ENCODE measurements at regions not wholly inside any gene's neighbourhood (a gene's known extent, or its start where the extent isn't known, plus 50 kb on each side); places are given as distances from the start of the nearest gene placed in this dataset.

GRCh38 chr12:125389061-125389697 lies 323.9 kb downstream of the AACS start:
- H3K4me1 Mint-ChIP-seq (ENCODE audit: low read depth), result peaks cover 13% of the 10 kb centered on the region
- H3K36me3 Mint-ChIP-seq (ENCODE audit: insufficient read depth), result no peaks in the 10 kb centered on the region
- H3K4me3 Mint-ChIP-seq (ENCODE audit: low read depth), result no peak overlapping the region
- no peak overlapping the region for H3K27ac Mint-ChIP-seq
- H3K27me3 Mint-ChIP-seq, result peaks cover 2% of the 10 kb centered on the region
- H3K9me3 Mint-ChIP-seq (ENCODE audit: low read depth), result no peaks in the 10 kb centered on the region
- TF ChIP-seq CTCF (IDR thresholded peaks at IDR 0.05; ENCODE audit: unreplicated experiment), result no peak
- DNase-seq (ENCODE audit: low spot score, unreplicated experiment), result no peak

GRCh38 chr12:125393569-125393968 lies 328.3 kb downstream of the AACS start:
- no peak for TF ChIP-seq CTCF (IDR thresholded peaks at IDR 0.05; ENCODE audit: unreplicated experiment)
- no peaks in the 10 kb centered on the region for H3K4me1 Mint-ChIP-seq (ENCODE audit: low read depth)
- peaks cover 4% of the 10 kb centered on the region for H3K9me3 Mint-ChIP-seq (ENCODE audit: low read depth)
- no peak overlapping the region for H3K27ac Mint-ChIP-seq
- DNase-seq (ENCODE audit: low spot score, unreplicated experiment), result no peak
- peaks cover 10% of the 10 kb centered on the region for H3K27me3 Mint-ChIP-seq
- H3K36me3 Mint-ChIP-seq (ENCODE audit: insufficient read depth), result no peaks in the 10 kb centered on the region
- no peak overlapping the region for H3K4me3 Mint-ChIP-seq (ENCODE audit: low read depth)

GRCh38 chr12:125395583-125396215 lies 330.5 kb downstream of the AACS start:
- no peaks in the 10 kb centered on the region for H3K4me1 Mint-ChIP-seq (ENCODE audit: low read depth)
- H3K9me3 Mint-ChIP-seq (ENCODE audit: low read depth), result peaks cover 4% of the 10 kb centered on the region
- no peaks in the 10 kb centered on the region for H3K36me3 Mint-ChIP-seq (ENCODE audit: insufficient read depth)
- TF ChIP-seq CTCF (IDR thresholded peaks at IDR 0.05; ENCODE audit: unreplicated experiment), result no peak
- H3K27ac Mint-ChIP-seq, result no peak overlapping the region
- DNase-seq (ENCODE audit: low spot score, unreplicated experiment), result no peak
- no peak overlapping the region for H3K4me3 Mint-ChIP-seq (ENCODE audit: low read depth)
- peaks cover 10% of the 10 kb centered on the region for H3K27me3 Mint-ChIP-seq

- H3K4me3 Mint-ChIP-seq (ENCODE audit: low read depth), result no peak overlapping the region
- H3K36me3 Mint-ChIP-seq (ENCODE audit: insufficient read depth), result peaks cover 5% of the 10 kb centered on the region
- no peaks in the 10 kb centered on the region for H3K4me1 Mint-ChIP-seq (ENCODE audit: low read depth)
- DNase-seq (ENCODE audit: low spot score, unreplicated experiment), result no peak
- H3K27ac Mint-ChIP-seq, result no peak overlapping the region
- TF ChIP-seq CTCF (IDR thresholded peaks at IDR 0.05; ENCODE audit: unreplicated experiment), result no peak
- H3K27me3 Mint-ChIP-seq, result peaks cover 9% of the 10 kb centered on the region
- peaks cover 14% of the 10 kb centered on the region for H3K9me3 Mint-ChIP-seq (ENCODE audit: low read depth)
Observed at GRCh38 chr12:125399489-125399888, 334.3 kb downstream of the AACS start.

GRCh38 chr12:125402874-125403789 lies 337.9 kb downstream of the AACS start:
- no peak overlapping the region for H3K27ac Mint-ChIP-seq
- DNase-seq (ENCODE audit: low spot score, unreplicated experiment), result no peak
- H3K9me3 Mint-ChIP-seq (ENCODE audit: low read depth), result peaks cover 10% of the 10 kb centered on the region
- H3K4me1 Mint-ChIP-seq (ENCODE audit: low read depth), result peaks cover 8% of the 10 kb centered on the region
- peak; percentile 70 for TF ChIP-seq CTCF (IDR thresholded peaks at IDR 0.05; ENCODE audit: unreplicated experiment)
- peaks cover 5% of the 10 kb centered on the region for H3K36me3 Mint-ChIP-seq (ENCODE audit: insufficient read depth)
- H3K27me3 Mint-ChIP-seq, result peaks cover 6% of the 10 kb centered on the region
- no peak overlapping the region for H3K4me3 Mint-ChIP-seq (ENCODE audit: low read depth)

All from progenitor cell of endocrine pancreas (in vitro differentiated cells).